SKM-1 (cell line): ENCODE measurements at regions not wholly inside any gene's neighbourhood (a gene's known extent, or its start where the extent isn't known, plus 50 kb on each side); places are given as distances from the start of the nearest gene placed in this dataset.
"Not testable (repeated sequence)": the region's sequence is repeated elsewhere in the genome, so short reads cannot be mapped to it uniquely, and the experiment has no call there.

ENCODE experiments used
- DNase-seq: peaks from one replicate; lab custom pipeline; 2025; ENCODE audit not compliant: unreplicated experiment; lab: John Stamatoyannopoulos, UW

DNA sequence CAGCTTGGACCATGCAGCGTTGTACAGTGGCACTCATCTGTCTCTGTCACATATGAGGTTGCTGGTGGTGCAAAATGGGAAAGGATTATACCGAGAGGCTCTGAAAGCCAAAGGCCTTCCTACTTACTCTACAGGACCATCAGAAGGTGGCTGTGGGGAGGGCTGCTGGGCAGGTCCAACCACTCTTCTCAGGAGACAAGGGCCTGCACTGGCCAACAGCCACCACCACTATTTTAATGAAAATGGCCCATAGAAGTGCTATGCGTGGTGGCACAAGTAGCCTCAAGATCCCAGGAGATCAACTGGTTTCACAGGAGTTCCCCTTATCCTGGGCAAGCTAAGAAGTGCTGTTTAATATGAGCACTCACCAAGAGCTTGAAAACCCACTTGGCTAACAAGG lies 52.3 kb downstream of the MRPL57 start:
- DNase-seq, result no peak

DNA sequence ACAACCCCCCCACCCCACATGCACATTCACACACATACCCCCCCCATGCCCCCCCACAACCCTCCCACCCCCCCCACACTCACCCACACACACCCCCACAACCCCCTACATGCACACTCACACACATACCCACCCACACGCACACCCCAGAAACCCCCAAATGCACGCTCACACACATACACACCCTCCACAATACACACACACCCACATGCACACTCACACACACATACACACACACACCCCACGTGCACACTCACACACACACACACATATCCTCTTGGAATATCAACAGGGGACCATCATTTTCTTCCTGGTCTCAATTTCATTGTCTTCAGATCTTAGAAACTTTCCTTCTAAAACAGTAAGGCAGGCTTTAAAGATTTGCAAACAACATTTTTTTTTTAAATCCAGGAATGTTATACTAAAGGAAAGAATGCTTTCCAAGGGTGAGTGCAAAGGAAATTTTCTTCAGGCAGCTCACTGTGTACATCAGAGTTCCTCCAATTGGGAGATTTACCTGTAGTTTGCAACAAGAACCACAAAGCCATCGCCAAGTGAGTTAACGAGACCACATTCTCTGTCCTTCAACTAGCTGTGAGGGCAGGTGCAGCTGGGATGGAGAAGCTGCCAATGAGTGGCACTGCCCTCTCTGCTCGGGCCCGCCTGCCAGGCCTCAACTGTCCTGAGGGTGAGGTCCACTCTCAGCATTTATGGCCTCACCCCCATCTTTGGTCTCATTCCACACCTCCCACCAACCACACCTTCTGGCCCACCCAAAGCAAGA lies 53.0 kb downstream of the MRPL57 start:
- DNase-seq, result no peak

DNA sequence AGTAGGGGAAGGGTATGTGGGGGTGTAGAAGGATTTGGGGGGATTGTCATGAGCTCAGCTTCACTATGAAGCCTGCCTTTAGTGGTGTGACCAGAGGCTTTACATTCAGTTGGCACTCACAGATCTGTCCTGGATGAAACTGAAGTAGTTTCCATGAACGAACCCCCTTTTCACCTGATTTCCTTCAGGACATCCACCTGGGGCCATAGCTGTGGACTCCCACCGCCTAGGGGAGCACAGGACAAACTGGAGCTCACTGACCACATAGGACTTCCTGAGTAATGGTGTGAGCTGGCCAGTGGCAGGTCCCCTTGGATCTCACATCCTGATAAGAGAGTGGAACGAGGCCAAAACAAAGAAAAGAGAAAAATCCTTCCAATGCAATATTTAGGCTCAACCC lies 54.1 kb downstream of the MRPL57 start:
- DNase-seq, result no peak

DNA sequence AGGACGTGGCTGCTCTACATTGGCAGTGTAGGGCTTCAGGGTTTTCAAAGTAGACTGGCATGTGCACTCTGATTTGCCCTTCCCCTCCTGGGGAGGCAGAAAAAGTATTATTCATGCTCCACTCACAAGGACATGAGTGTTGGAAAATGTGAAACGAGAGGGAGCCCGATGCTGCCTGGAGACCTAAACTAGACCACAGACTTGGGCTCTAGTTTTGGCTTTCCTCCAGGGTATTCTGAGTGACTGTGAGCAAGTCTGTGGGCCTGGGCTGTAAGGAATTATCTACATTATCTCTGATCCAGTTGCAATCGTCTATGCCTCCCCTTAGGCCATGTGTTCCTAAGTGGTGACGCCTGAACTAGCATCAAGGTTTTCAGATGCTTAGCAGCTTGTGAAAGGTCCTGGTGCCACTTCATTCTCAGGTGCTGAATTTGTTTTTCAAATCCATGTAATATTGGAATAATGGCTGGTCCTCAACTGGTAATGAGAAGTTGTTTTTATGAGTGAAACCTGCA lies 55.0 kb downstream of the MRPL57 start:
- no peak for DNase-seq

DNA sequence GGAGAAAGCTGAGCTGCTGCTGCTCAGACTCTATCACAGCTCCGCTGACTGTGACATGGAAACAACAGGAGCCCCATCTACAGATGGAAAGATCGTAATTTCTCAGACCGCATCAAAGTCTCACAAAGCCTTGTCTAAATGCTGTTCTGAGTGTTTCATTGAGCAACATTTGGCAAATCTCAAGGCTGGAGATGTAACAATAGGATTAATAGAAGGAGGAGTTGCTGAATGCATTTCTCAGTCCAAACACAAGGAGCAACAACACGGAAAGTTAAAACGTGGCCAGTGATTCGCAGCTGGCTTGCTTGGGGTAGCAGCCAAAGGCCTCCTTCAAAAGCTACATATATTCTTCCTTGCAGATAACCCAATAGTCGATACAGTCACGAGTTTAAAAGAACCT lies 55.7 kb downstream of the MRPL57 start:
- no peak for DNase-seq

DNA sequence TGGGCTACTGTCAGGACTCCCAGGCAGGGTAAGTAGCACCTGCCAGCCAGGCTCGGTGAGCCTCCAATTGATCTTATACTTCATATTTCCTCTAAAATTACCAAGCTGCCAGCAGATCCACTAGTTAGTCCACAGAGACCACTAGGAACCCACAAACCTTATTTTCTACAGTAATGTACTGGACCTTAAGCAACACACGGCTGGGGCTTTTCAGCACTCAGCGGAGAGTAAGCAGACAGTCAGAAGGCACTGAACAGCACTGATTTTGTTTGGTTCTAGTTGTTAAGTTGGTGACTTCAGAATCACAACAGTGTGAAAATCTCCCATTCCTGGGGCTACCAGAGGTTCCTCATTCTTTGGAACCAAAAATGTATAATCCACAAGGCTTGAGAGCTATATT lies 56.1 kb downstream of the MRPL57 start:
- DNase-seq, result no peak

DNA sequence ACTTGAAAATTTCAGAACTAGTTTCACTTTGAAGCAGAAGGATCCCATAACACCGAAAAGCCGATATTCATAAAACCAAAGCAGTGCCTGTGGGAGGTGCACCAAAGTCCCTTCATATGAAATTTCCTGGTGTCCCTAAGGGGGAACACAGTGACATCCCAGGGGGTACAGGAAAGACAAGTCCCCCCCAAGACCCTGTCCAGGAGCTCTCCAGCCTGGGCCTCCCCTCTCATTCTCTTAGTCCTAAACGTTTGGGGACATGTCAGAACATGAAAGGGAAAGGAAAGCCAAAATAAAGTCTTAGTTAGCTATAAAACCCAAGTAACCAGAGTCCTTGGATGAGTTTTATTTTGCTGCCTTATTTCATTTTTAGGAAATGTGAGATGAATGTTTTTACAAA lies 56.6 kb downstream of the MRPL57 start:
- no peak for DNase-seq

DNA sequence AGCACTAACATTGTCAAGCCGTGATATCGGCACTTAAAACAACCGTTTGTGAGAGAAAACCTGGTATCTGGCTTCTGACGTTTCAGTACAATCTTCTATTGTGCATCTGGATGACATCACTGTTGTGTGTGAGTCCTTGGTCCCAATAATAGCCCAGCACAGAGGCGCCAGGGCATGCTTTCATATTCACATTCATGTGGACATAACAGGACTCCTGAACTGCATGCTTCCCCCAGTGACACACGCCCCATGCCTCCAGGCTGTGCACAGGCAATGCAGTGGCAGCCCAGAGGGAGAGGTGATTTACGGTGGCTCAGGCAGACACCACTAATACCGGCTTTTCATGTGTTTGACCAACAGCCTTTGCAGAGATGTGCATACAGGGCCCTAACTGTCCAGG lies 58.1 kb downstream of the MRPL57 start:
- DNase-seq, result no peak

DNA sequence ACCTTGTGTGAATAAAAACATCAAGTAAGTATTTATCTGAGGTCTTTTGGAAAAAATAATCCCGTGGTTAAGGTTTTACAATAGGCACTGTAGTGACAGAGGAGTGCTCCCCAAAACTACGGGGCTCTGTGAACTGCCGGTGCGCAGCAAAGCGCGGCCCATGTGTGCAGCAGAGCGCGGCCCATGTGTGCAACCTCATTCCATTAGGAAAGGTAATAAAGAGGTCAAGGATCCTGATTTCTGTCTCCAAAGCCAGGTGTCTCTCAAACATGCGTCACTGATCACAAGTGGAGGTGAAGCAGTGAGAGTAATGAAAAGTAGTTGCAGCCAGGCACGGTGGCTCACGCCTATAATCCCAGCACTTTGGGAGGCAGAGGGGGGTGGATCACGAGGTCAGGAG lies 58.7 kb downstream of the MRPL57 start:
- DNase-seq, result no peak

DNA sequence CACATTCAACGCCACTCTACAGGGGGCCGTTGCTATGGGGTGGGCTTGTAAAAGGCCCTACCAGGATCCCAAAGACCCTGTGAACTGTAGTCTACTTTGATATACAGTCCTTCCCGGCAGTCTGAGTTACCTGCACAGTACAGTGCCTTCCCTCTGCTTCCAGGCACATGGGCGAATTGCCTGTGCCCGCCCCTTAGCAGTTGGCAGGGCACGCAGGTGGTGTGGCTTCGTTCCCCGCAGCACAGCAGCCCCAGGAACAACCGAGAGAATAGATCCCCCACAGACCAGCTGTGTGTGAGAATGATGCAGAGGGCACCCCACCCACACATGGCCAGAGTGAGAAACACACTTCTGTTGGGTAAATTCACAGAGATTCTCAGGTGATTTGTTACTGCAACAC lies 60.6 kb downstream of the MRPL57 start:
- DNase-seq, result no peak

DNA sequence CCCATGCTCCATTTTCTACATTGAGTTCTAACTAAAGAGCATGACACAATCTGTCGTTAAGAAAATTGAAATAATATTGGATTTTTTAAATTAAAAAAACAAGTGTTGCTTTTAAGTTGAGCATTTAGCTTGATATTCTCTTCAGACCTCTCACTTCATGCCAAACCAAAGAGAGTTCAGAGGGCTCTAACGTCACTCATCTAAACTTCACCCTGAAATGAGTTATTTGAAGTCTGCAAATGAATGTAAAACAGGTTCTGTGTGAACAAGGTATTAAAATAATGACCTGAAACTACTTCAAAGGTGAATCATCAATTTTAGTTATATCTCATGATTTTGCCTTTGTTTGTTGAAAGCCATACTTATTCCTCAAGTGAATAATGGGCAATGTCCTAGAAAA lies 61.8 kb downstream of the MRPL57 start:
- DNase-seq, result no peak

DNA sequence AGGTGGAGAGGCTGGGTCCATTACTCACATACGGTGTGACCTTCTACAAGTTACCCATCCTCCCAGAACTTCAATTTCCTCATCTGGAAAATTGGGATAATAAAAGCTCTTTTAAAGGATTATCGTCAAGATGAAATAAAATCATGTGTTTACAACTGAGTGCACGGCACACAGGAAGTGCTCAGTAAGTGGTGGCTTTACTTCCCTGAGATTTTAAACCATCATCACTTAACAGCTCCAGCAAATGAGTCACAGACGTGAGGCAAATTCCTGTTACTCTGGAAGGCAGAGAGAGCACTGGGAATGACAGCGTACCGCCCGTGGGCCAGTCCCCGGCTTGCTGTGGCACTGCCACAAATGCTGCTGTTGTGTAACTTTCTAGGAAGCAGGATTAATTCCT lies 64.1 kb downstream of the MRPL57 start:
- DNase-seq, result no peak

DNA sequence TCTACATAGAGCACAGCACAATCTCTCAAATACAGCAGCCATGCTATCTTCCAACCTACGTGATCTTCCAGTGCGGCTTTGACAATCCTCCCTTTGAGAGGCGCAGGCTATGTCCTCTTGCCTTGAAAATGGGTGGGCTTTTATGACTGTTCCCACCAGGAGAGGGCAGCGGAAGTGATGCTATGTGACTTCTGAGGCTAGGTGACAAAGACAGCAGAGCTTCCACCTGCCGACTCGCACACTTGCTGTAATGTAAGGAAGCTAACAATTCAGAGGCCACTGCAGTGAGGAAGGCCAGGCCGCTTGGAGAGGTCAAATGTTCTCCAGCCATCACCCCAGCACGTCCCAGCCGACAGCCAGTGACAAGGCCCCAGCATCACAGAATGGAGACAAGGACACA lies 65.8 kb downstream of the MRPL57 start:
- DNase-seq, result no peak

DNA sequence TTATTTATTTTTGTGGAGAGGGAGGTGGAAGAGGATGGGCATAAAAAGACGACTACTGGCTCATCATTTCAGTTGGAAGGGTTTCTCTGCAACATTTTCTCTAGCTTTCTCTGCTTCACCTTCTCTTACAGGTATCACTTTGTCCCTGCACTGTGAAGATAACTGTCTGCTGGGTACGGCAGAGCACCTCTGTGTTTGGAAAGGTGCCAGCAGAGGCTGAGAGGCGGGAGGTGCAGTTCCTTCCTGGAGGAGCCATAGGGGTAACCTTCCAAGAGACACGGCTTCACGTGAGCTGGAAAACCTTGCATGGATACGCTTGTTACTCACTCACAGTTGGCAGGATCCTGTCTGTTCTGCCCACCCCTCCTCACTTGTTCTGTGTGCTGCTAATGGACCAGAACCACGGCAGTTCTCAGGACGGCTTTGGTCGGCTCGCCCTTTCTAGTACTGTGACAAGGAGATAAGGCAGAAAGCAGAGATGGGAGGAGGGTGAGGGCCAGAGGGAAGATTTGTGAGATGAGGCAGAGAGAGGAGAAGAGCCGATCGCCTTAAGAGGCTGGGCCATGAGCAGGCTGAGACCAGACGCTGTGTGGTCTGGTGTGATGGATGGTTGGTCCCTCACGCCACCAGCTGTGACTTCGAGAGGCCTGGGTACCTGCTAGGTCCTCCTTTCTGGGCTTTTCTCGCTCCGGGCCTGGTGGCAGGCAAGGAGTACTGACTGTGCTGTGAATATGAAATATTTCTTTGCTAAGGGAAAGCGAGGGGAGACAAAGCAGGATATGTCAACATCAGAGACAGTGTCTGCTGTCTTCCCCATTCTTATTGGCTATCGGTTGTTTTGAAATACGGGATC lies 66.8 kb downstream of the MRPL57 start:
- no peak for DNase-seq

DNA sequence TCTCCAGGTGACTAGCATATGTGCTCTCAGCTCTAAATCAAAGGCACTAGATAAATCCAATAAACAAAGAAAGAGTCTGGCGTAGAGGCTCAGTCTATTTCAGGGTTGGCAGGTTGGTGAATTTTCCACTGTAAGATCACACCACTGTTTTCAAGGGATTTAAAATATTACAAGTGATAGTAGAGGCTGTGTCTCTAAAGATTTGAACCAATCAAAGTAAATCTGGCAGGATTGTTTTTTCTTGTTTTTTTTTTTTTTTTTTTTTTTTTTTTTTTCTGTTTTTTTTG lies 67.4 kb downstream of the MRPL57 start:
- not testable (repeated sequence) for DNase-seq

DNA sequence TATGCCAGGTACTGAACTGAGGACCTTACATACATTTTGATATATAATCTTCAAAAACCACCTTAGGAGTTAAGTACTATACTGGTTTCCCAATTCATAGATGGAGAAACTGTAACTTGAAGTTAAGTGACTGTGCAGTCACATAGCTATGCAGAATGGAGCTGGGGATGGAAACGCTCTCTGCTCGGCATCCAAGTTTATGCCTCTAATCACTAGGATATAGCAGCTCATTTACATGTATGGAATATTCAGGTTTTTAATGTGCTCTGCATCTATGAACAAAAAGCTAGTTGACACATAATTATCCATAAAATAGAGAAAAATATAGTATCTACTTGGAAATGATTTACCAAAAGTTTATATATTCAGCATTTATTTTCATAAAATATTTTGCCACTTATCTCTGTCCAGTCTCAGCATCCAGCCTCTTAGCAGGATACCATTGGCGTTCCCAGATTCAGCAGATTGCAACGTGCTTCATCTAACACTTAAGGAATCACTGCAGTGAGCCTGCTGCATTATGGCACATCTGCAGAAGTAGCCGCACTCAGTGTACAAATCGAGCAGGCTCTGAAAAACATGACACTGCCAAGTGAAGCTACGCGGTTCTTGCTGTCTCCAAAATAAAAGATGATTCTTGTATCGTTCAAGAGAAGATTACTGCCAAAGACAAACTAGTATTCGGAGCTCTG lies 70.4 kb downstream of the MRPL57 start:
- no peak for DNase-seq

DNA sequence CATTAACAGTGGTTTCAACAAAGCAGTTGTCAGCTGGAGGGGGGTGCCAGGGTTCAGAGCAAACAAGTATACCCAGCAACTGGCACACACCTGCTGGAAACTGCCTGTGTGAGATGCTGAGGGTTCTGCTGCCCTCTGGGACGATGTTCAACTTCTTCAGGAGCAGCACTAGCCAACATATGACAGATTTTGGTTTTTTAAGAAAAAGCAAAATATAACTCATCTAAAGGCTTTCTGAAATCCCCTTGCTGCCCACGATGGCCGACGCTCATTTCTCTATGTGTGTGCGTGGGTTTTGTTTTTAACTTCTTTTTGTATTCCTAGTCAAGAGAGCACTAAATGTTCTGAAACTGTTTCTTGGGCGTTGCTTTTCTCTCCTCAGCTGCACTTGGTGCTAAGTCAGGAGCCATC lies 79.9 kb downstream of the MRPL57 start:
- no peak for DNase-seq

DNA sequence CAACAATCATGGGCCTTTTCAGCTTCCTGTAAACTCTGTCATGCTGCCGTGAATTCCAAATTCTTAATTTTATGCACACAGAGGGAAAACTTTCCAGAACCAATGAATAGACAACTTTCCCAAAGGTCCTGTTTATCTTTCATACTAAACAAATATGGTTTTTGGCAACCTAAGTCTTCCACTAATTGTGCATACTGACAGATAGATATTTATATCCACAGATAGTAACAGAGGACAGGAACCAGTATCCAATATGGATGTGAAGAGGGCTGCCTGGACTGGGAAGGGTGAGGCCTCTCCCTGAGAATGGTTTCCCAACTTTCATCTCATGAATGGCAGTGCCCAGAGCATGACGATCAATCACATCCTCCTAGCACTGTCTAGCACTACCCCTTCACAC lies 80.4 kb downstream of the MRPL57 start:
- no peak for DNase-seq

DNA sequence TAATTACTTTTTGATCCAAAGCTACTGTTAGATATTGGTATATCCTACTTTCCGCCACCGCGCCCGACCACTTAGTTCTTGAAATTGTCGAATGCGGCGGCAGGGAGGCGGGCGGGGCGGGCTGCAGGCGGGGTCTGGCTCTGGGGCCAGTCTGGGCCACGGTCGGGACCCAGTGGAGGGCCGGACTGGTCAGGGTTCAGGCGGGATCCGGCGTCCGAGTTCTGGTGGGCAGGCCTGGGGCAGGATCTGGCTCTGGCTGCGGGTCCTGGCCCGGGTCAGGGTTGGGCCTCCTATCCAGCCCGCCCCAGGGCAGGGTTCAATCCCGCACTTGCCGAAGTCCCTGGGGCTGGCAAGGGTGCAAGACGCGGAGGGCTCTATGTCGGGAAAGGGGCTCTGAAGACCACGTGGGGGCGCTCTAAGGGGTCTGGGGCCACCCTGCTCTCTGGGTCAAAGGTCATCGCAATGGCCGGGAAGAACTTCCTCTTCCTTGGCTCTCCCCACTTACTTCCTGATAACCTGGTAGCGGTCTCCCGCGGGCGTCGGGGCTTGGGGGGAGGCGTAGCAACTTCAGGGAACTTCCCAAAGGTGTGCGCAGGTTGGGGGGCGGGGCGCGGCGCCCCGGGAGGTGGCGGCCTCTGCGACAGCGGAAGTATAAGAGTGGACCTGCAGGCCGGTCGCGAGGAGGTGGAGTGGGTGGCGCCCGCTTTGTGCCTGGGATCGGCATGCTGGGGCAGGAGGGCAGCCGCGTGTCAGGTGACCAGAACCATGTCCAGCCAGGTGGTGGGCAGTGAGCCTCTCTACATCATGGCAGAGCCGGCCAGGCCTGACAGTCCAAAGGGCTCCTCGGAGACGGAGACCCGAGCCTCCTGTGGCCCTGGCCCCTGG lies 83.4 kb downstream of the MRPL57 start:
- DNase-seq, result no peak

DNA sequence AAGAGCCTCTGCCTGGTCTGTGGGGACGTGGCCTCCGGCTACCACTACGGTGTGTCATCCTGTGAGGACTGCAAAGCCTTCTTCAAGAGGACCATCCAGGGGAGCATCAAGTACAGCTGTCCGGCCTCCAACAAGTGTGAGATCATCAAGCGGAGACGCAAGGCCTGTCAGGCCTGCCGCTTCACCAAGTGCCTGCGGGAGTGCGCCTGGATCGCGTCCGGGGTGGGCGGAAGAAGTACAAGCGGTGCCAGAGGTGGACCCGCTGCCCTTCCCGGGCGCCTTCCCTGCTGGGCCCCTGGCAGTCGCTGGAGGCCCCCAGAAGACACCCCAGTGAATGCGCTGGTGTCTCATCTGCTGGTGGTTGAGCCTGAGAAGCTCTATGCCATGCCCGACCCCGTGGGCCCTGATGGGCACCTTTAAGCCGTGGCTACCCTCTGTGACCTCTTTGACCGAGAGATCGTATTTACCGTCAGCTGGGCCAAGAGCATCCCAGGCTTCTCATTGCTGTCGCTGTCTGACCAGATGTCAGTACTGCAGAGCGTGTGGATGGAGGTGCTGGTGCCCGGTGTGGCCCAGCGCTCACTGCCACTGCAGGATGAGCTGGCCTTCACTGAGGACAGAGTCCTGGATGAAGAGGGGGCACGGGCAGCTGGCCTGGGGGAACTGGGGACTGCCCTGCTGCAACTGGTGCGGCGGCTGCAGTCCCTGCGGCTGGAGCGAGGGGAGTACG lies 84.3 kb downstream of the MRPL57 start:
- not testable (repeated sequence) for DNase-seq
